A549 (cell line): ENCODE measurements at regions not wholly inside any gene's neighbourhood (a gene's known extent, or its start where the extent isn't known, plus 50 kb on each side); places are given as distances from the start of the nearest gene placed in this dataset.

Experiments
- CBX8 ChIP-seq: fragments of 200-600 bp; sonication (generic); IDR thresholded peaks from 2 replicates; pipeline ENCODE4 v1.6.1; 2016
- EP300 ChIP-seq, 2 experiments: fragments of >200 bp; sonication (Bioruptor Twin); formaldehyde crosslinking; IDR thresholded peaks; 2 replicates in 1 of 2; 3 replicates in 1 of 2; pipeline ENCODE4 v1.6.1; 2016 to 2017
- NFE2L2 ChIP-seq: fragments of 150-350 bp; conservative IDR thresholded peaks from 2 replicates; pipeline ENCODE4 v1.6.1; 2014; ENCODE audit warnings: low read length
- RFX5 ChIP-seq: fragments of 450-650 bp; IDR thresholded peaks from 2 replicates; pipeline ENCODE4 v1.7.1; 2014; ENCODE audit warnings: antibody characterized with exemption, mild to moderate bottlenecking, moderate library complexity
- TF ChIP-seq, protein P1 (sequence below): fragments of 200-600 bp; sonication (generic); IDR thresholded peaks from 2 replicates; pipeline ENCODE4 v1.6.1; 2016; ENCODE audit warnings: antibody characterized with exemption, mild to moderate bottlenecking, moderate library complexity

DNA sequence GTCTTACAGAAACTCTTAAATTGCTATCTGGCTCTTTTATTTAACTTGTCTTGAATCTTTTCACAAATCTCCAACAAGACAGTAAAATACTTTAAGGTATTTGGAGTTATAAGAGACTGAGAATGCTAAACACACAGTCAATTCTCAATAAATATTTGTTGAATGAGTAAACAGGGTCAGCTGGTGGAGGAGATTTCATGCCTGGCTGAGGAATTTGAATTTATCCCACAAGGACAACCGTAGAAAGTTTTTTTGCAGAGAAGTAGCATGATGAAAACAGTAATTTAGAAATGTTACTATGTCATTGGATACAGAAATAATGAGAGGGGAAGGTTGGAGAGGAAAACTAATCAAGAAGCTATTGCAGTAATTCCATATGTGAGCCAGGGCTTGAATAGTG lies 1223.7 kb downstream of the PCDH17 start:
- TF ChIP-seq, protein P1, sequence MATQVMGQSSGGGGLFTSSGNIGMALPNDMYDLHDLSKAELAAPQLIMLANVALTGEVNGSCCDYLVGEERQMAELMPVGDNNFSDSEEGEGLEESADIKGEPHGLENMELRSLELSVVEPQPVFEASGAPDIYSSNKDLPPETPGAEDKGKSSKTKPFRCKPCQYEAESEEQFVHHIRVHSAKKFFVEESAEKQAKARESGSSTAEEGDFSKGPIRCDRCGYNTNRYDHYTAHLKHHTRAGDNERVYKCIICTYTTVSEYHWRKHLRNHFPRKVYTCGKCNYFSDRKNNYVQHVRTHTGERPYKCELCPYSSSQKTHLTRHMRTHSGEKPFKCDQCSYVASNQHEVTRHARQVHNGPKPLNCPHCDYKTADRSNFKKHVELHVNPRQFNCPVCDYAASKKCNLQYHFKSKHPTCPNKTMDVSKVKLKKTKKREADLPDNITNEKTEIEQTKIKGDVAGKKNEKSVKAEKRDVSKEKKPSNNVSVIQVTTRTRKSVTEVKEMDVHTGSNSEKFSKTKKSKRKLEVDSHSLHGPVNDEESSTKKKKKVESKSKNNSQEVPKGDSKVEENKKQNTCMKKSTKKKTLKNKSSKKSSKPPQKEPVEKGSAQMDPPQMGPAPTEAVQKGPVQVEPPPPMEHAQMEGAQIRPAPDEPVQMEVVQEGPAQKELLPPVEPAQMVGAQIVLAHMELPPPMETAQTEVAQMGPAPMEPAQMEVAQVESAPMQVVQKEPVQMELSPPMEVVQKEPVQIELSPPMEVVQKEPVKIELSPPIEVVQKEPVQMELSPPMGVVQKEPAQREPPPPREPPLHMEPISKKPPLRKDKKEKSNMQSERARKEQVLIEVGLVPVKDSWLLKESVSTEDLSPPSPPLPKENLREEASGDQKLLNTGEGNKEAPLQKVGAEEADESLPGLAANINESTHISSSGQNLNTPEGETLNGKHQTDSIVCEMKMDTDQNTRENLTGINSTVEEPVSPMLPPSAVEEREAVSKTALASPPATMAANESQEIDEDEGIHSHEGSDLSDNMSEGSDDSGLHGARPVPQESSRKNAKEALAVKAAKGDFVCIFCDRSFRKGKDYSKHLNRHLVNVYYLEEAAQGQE = no peak
- TF ChIP-seq EP300 (IDR thresholded peaks at IDR 0.05) (no peak), RFX5 (no peak), CBX8 (no peak), NFE2L2 (no peak)
